Peyer's patch (tissue), 4 donors: ENCODE measurements at regions not wholly inside any gene's neighbourhood (a gene's known extent, or its start where the extent isn't known, plus 50 kb on each side); places are given as distances from the start of the nearest gene placed in this dataset.

Experiments used
- DNase-seq, 3 donors: peaks; one replicate each; pipeline ENCODE4 v3.0.0-alpha.2; 2017 to 2019
- H3K27ac ChIP-seq, 4 donors: fragments of 200-600 bp; sonication (generic); one replicate each; pipeline ENCODE4 v1.5.1; 2016 to 2019
- H3K27me3 ChIP-seq, 2 donors: fragments of 200-600 bp; sonication (generic); one replicate each; pipeline ENCODE4 v1.5.1; 2019
- H3K36me3 ChIP-seq, 3 donors: fragments of 200-600 bp; sonication (generic); one replicate each; pipeline ENCODE4 v1.5.1; 2016 to 2019
- H3K4me1 ChIP-seq, 4 donors: fragments of 200-600 bp; sonication (generic); one replicate each; pipeline ENCODE4 v1.5.1; 2016 to 2019
- H3K4me3 ChIP-seq, 4 donors: fragments of 200-600 bp; sonication (generic); 1 replicate in 3 of 4; 2 replicates in 1 of 4; pipeline ENCODE4 v1.5.1; 2016 to 2019; ENCODE audit warnings: mild to moderate bottlenecking in 1 of 4
- H3K9me3 ChIP-seq, 4 donors: fragments of 200-600 bp; sonication (generic); one replicate each; pipeline ENCODE4 v1.5.1; 2016 to 2019; ENCODE audit warnings: mild to moderate bottlenecking in 1 of 4
- POLR2A ChIP-seq, 2 donors: fragments of 450-650 bp; IDR thresholded peaks; one replicate each; pipeline ENCODE4 v1.5.1; 2017; ENCODE audit warnings: antibody characterized with exemption in 2 of 2, mild to moderate bottlenecking in 2 of 2, moderate library complexity in 2 of 2
- TF ChIP-seq, protein P1 (sequence below), 6 experiments: fragments of 450-650 bp in 4 of 6; fragments of 200-600 bp in 2 of 6; sonication (generic) in 1 of 6; IDR thresholded peaks; one replicate each; pipeline ENCODE4 v1.5.1; 2017 to 2019; ENCODE audit warnings: antibody characterized with exemption in 6 of 6, mild to moderate bottlenecking in 3 of 6, moderate library complexity in 1 of 6

DNA sequence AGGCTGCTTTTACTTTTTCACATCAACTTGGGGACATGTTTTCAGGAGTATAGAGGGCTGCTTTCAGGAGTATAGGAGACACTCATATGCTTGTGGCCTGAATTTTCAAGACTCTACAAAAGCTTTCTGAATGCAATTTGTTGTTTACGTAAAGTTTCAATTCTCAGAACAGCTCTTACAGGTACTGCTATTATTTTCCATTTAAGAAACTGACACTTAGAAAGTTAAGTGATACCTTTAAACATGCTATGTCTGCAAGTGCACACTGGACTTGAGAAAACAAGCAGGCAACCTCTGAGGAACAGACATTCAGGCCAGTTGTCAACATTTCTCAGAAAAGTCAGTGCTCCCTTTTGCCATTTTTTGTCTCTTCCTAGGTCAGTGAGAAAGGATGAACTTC, 70.0 kb upstream of the PHYHIPL start:
- TF ChIP-seq, protein P1, sequence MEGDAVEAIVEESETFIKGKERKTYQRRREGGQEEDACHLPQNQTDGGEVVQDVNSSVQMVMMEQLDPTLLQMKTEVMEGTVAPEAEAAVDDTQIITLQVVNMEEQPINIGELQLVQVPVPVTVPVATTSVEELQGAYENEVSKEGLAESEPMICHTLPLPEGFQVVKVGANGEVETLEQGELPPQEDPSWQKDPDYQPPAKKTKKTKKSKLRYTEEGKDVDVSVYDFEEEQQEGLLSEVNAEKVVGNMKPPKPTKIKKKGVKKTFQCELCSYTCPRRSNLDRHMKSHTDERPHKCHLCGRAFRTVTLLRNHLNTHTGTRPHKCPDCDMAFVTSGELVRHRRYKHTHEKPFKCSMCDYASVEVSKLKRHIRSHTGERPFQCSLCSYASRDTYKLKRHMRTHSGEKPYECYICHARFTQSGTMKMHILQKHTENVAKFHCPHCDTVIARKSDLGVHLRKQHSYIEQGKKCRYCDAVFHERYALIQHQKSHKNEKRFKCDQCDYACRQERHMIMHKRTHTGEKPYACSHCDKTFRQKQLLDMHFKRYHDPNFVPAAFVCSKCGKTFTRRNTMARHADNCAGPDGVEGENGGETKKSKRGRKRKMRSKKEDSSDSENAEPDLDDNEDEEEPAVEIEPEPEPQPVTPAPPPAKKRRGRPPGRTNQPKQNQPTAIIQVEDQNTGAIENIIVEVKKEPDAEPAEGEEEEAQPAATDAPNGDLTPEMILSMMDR (IDR thresholded peaks at IDR 0.05), result no peak
- no peak for TF ChIP-seq POLR2A (IDR thresholded peaks at IDR 0.05)
- H3K9me3 ChIP-seq, result no peaks in the 10 kb centered on the region
- H3K27me3 ChIP-seq, result no peaks in the 10 kb centered on the region
- no peak overlapping the region for H3K27ac ChIP-seq
- H3K36me3 ChIP-seq, result no peaks in the 10 kb centered on the region
- H3K4me3 ChIP-seq, result no peak overlapping the region
- no peaks in the 10 kb centered on the region for H3K4me1 ChIP-seq
- DNase-seq, result no peak

DNA sequence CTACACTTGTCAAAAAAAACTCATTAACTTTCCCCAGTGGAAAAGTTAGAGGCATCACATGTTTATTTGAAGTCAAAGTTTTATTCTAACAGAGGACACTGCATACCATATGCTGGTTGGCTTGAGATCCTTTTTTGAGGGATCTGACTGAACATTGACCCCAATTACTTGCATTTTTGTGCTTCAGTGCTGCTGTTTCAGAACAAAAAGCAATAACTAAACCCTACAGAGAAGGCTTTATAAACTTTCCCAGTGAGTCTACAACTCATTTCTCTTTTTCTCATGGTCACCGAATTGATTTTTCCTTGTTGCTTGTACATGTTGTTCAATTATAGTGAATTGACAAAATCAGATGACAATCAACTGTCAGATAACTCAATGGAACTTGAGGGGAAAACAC, 69.3 kb upstream of the PHYHIPL start:
- Histone ChIP-seq H3K27ac (no peak overlapping the region), H3K27me3 (no peaks in the 10 kb centered on the region), H3K36me3 (no peaks in the 10 kb centered on the region), H3K4me3 (no peak overlapping the region), H3K9me3 (no peaks in the 10 kb centered on the region), H3K4me1 (no peaks in the 10 kb centered on the region)
- TF ChIP-seq POLR2A (IDR thresholded peaks at IDR 0.05), result no peak
- TF ChIP-seq, protein P1 (IDR thresholded peaks at IDR 0.05), result no peak
- no peak for DNase-seq

DNA sequence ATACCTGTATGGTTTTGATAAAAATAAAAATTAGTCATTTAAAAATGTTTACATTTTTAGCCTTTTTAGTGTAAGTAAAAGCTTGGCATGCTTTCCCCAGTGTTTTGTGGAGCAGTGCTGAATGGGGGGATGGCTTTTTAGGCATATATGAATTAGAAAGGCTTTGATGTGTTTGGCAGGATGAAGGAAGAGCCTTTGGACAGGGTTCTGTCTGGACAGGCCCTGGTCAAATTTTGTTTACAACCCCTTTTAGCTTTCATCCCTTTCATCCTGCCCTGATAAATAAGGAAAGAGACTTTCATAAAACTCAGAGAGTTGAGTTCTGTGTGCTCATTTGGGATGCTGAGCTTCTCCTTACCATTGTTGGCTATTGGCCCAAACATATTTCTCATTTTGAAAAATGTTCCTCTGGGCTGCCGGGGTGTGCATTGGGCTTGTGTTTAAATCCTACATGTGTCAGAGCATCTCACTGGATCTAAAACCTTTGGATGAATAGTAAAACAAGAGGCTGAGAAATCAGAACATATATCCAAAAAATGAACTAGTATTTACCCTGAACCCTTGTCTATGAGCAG, 68.1 kb upstream of the PHYHIPL start:
- no peak for DNase-seq
- no peak overlapping the region for H3K4me3 ChIP-seq
- TF ChIP-seq POLR2A (IDR thresholded peaks at IDR 0.05), result no peak
- TF ChIP-seq, protein P1 (IDR thresholded peaks at IDR 0.05), result no peak
- no peaks in the 10 kb centered on the region for H3K36me3 ChIP-seq
- H3K4me1 ChIP-seq, result no peaks in the 10 kb centered on the region
- H3K27me3 ChIP-seq, result no peaks in the 10 kb centered on the region
- H3K9me3 ChIP-seq, result no peaks in the 10 kb centered on the region
- no peak overlapping the region for H3K27ac ChIP-seq

DNA sequence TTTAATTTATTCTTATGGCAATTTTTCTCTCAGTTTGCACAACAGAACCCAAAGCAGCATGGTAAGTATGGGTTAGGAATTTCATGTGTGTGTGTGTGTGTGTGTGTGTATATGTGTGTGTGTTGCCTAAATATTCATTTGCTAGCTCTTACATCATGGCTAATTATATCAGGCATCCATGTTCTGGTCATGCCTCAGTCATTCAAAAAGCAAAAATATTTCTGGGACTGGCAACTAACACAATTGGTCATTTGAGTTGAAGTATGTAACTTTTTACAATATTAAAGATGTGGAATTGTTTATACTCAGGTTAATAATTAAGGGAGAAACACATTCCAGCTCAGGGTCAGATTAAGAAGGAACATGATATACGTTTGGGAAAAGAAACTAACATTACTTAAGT, 67.6 kb upstream of the PHYHIPL start:
- no peak for DNase-seq
- H3K4me1 ChIP-seq, result no peaks in the 10 kb centered on the region
- H3K9me3 ChIP-seq, result no peaks in the 10 kb centered on the region
- no peaks in the 10 kb centered on the region for H3K27me3 ChIP-seq
- TF ChIP-seq, protein P1 (IDR thresholded peaks at IDR 0.05), result no peak
- TF ChIP-seq POLR2A (IDR thresholded peaks at IDR 0.05), result no peak
- H3K36me3 ChIP-seq, result no peaks in the 10 kb centered on the region
- no peak overlapping the region for H3K27ac ChIP-seq
- no peak overlapping the region for H3K4me3 ChIP-seq

DNA sequence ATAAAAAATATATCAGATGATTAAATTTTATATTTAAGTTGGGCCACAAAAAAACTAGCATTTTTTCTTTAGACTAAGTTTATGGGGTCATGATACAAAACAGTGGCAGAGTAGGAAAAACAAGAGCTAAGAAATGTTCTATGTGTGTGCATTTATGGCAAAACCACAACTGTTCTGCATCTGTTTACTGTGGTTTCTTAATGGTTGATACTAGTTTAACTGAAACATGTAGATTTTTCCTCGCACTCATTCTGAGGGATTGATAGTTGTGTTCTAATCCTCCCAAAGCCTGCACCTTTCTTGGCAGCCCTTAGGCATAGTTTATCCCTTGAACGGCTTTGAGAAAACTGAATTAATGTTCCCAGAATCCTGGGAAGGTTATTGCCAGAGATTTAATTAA, 66.6 kb upstream of the PHYHIPL start:
- H3K4me3 ChIP-seq, result no peak overlapping the region
- H3K4me1 ChIP-seq, result no peaks in the 10 kb centered on the region
- no peak overlapping the region for H3K27ac ChIP-seq

More for the DNA sequence above, 66.6 kb upstream of the PHYHIPL start:
- DNase-seq, result no peak
- Histone ChIP-seq H3K9me3 (no peaks in the 10 kb centered on the region), H3K36me3 (no peaks in the 10 kb centered on the region), H3K27me3 (no peaks in the 10 kb centered on the region)
- no peak for TF ChIP-seq POLR2A (IDR thresholded peaks at IDR 0.05)
- TF ChIP-seq, protein P1 (IDR thresholded peaks at IDR 0.05), result no peak
